Sigmoid colon (tissue), 4 donors: ENCODE measurements at regions not wholly inside any gene's neighbourhood (a gene's known extent, or its start where the extent isn't known, plus 50 kb on each side); places are given as distances from the start of the nearest gene placed in this dataset.

Experiments
- POLR2A ChIP-seq, 2 donors: fragments of 450-650 bp; IDR thresholded peaks; one replicate each; pipeline ENCODE4 v1.6.1; 2016; ENCODE audit warnings: antibody characterized with exemption in 2 of 2, mild to moderate bottlenecking in 2 of 2, moderate library complexity in 2 of 2
- POLR2AphosphoS5 ChIP-seq, 4 donors: sonication (generic); formaldehyde crosslinking; IDR thresholded peaks; one replicate each; pipeline ENCODE4 v1.6.1; 2017; ENCODE audit warnings: antibody characterized with exemption in 4 of 4
- TF ChIP-seq, protein P1 (sequence below), 4 experiments: fragments of 450-650 bp in 3 of 4; fragments of 200-600 bp in 1 of 4; IDR thresholded peaks; one replicate each; pipeline ENCODE4 v1.5.1; 2016 to 2019; ENCODE audit warnings: antibody characterized with exemption in 4 of 4, mild to moderate bottlenecking in 3 of 4, moderate library complexity in 2 of 4

DNA sequence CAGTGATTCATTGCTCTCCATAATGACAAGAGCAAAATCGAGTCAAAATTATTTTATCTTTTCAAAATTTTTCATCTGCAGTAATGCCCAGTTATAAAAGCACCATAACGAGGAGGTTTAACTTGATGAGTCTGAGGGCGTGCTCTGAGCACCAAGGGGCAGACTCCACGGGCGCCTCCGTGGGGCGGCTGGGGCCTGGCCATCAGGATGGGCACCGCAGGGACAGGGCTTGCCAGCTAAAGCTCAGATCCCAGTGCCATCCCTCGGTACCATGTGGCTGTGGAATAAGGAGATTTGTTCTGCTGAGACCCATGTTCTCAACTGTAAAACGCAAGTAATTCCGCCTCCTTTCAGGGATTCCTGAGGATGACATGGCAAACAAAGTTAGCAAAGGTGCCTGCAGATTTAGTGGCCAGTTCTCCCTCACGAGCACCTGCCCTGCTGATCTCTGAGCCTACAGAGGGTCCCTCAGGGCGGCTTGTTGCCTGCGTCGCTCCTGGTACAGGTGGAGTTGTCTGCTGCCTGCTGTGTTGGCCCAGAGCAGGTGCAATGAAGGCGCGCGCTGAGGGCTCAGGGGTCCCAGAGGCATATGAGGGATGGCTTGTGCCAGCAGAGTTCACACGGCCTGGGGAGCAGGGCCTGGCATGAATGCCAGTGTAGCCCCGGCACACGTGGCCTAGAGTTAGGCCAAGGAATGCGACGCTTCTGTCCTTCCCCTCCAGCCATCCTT lies 584.4 kb downstream of the TCERG1L start:
- TF ChIP-seq, protein P1, sequence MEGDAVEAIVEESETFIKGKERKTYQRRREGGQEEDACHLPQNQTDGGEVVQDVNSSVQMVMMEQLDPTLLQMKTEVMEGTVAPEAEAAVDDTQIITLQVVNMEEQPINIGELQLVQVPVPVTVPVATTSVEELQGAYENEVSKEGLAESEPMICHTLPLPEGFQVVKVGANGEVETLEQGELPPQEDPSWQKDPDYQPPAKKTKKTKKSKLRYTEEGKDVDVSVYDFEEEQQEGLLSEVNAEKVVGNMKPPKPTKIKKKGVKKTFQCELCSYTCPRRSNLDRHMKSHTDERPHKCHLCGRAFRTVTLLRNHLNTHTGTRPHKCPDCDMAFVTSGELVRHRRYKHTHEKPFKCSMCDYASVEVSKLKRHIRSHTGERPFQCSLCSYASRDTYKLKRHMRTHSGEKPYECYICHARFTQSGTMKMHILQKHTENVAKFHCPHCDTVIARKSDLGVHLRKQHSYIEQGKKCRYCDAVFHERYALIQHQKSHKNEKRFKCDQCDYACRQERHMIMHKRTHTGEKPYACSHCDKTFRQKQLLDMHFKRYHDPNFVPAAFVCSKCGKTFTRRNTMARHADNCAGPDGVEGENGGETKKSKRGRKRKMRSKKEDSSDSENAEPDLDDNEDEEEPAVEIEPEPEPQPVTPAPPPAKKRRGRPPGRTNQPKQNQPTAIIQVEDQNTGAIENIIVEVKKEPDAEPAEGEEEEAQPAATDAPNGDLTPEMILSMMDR (IDR thresholded peaks at IDR 0.05) = no peak
- TF ChIP-seq POLR2A (IDR thresholded peaks at IDR 0.05) (no peak), POLR2AphosphoS5 (IDR thresholded peaks at IDR 0.05) (no peak)
